GM19397 (cell line): ENCODE measurements at regions not wholly inside any gene's neighbourhood (a gene's known extent, or its start where the extent isn't known, plus 50 kb on each side); places are given as distances from the start of the nearest gene placed in this dataset.
"Not testable (repeated sequence)": the region's sequence is repeated elsewhere in the genome, so short reads cannot be mapped to it uniquely, and the experiment has no call there.

Experiments
- ATAC-seq: cut with Tn5 transposase; IDR thresholded peaks from one replicate; pipeline ENCODE4 v1.9.1; 2021; ENCODE audit warnings: mild to moderate bottlenecking, moderate library complexity; ENCODE audit not compliant: unreplicated experiment

- ATAC-seq, result not testable (repeated sequence)
Observed at GRCh38 chr7:86375602-86376001, 268.1 kb upstream of the GRM3 start.

GRCh38 chr7:86372262-86372661 lies 271.4 kb upstream of the GRM3 start:
- ATAC-seq, result no peak

GRCh38 chr7:86366946-86367345 lies 276.8 kb upstream of the GRM3 start:
- no peak for ATAC-seq

GRCh38 chr7:86340407-86340806 lies 303.3 kb upstream of the GRM3 start:
- not testable (repeated sequence) for ATAC-seq

- no peak for ATAC-seq
Observed at GRCh38 chr7:86339051-86339450, 304.7 kb upstream of the GRM3 start.

- no peak for ATAC-seq
Observed at GRCh38 chr7:86328801-86329433, 314.8 kb upstream of the GRM3 start.

GRCh38 chr7:86326847-86327246 lies 316.9 kb upstream of the GRM3 start:
- ATAC-seq, result no peak

GRCh38 chr7:86320889-86321288 lies 322.8 kb upstream of the GRM3 start:
- ATAC-seq, result no peak

GRCh38 chr7:86320341-86320740 lies 323.4 kb upstream of the GRM3 start:
- no peak for ATAC-seq

- no peak for ATAC-seq
Observed at GRCh38 chr7:86313842-86314241, 329.9 kb upstream of the GRM3 start.

- no peak for ATAC-seq
Observed at GRCh38 chr7:86301301-86301700, 342.4 kb upstream of the GRM3 start.

GRCh38 chr7:86295526-86295925 lies 348.2 kb upstream of the GRM3 start:
- no peak for ATAC-seq

GRCh38 chr7:86282014-86282682 lies 361.6 kb upstream of the GRM3 start:
- ATAC-seq, result no peak

- no peak for ATAC-seq
Observed at GRCh38 chr7:86280150-86280549, 363.6 kb upstream of the GRM3 start.

GRCh38 chr7:86262781-86263180 lies 380.9 kb upstream of the GRM3 start:
- no peak for ATAC-seq

GRCh38 chr7:86257894-86258293 lies 385.8 kb upstream of the GRM3 start:
- no peak for ATAC-seq

GRCh38 chr7:86252406-86252805 lies 391.3 kb upstream of the GRM3 start:
- no peak for ATAC-seq

- ATAC-seq, result no peak
Observed at GRCh38 chr7:86248977-86249376, 394.7 kb upstream of the GRM3 start.

- no peak for ATAC-seq
Observed at GRCh38 chr7:86243171-86243570, 400.5 kb upstream of the GRM3 start.

GRCh38 chr7:86226191-86226590 lies 417.5 kb upstream of the GRM3 start:
- no peak for ATAC-seq

GRCh38 chr7:86222806-86223205 lies 420.9 kb upstream of the GRM3 start:
- ATAC-seq, result no peak

- no peak for ATAC-seq
Observed at GRCh38 chr7:86214734-86215133, 429.0 kb upstream of the GRM3 start.

- no peak for ATAC-seq
Observed at GRCh38 chr7:86212976-86213375, 430.7 kb upstream of the GRM3 start.
